ENCODE measurements at regions not wholly inside any gene's neighbourhood (a gene's known extent, or its start where the extent isn't known, plus 50 kb on each side); places are given as distances from the start of the nearest gene placed in this dataset.
A peak's percentile ranks its signal among the peaks of the same experiment; 100 is the strongest.

- ATAC-seq = no peak
- DNase-seq = no peak
- intact Hi-C loops (cut with DNase I) = no loop called here
Measured at GRCh38 chr16:54443352-54443751, 156.8 kb upstream of the IRX3 start.

- intact Hi-C loops (cut with DNase I) = no loop called here
Measured at GRCh38 chr16:54442864-54443263, 156.3 kb upstream of the IRX3 start.

GRCh38 chr16:54438469-54438868 lies 151.9 kb upstream of the IRX3 start:
- DNase-seq (no peak), ATAC-seq (no peak)
- intact Hi-C loops (cut with DNase I) = no loop called here

More at GRCh38 chr16:54442864-54443263, 156.3 kb upstream of the IRX3 start:
- DNase-seq = no peak
- no peak for ATAC-seq

GRCh38 chr16:54437921-54438320 lies 151.3 kb upstream of the IRX3 start:
- DNase-seq = no peak
- ATAC-seq = no peak
- intact Hi-C loops (cut with DNase I) = no loop called here

GRCh38 chr16:54437401-54437800 lies 150.8 kb upstream of the IRX3 start:
- no peak for DNase-seq
- intact Hi-C loops (cut with DNase I) = no loop called here
- no peak for ATAC-seq

GRCh38 chr16:54436346-54436745 lies 149.8 kb upstream of the IRX3 start:
- intact Hi-C loops (cut with DNase I) = no loop called here
- no peak for DNase-seq
- ATAC-seq = no peak

- ATAC-seq = no peak
- DNase-seq = no peak
- intact Hi-C loops (cut with DNase I) = no loop called here
Measured at GRCh38 chr16:54434859-54435258, 148.3 kb upstream of the IRX3 start.

- intact Hi-C loops (cut with DNase I) = no loop called here
- no peak for ATAC-seq
- DNase-seq = no peak
Measured at GRCh38 chr16:54432897-54433229, 146.3 kb upstream of the IRX3 start.

GRCh38 chr16:54431997-54432896 lies 145.7 kb upstream of the IRX3 start:
- DNase-seq (no peak), ATAC-seq (no peak)
- intact Hi-C loops (cut with DNase I) = no loop called here

GRCh38 chr16:54431041-54431996 lies 144.7 kb upstream of the IRX3 start:
- DNase-seq = no peak
- intact Hi-C loops (cut with DNase I) = no loop called here
- ATAC-seq = no peak

- ATAC-seq (no peak), DNase-seq (no peak)
- intact Hi-C loops (cut with DNase I) = no loop called here
Measured at GRCh38 chr16:54430491-54431030, 144.0 kb upstream of the IRX3 start.

GRCh38 chr16:54429029-54429428 lies 142.4 kb upstream of the IRX3 start:
- intact Hi-C loops (cut with DNase I) = no loop called here
- ATAC-seq (no peak), DNase-seq (no peak)

GRCh38 chr16:54426553-54426849 lies 139.9 kb upstream of the IRX3 start:
- no peak for DNase-seq
- intact Hi-C loops (cut with DNase I) = no loop called here

GRCh38 chr16:54425681-54426552 lies 139.3 kb upstream of the IRX3 start:
- intact Hi-C loops (cut with DNase I) = no loop called here
- no peak for DNase-seq
- ATAC-seq = no peak

More at GRCh38 chr16:54426553-54426849, 139.9 kb upstream of the IRX3 start:
- no peak for ATAC-seq

- intact Hi-C loops (cut with DNase I) = no loop called here
- no peak for DNase-seq
- no peak for ATAC-seq
Measured at GRCh38 chr16:54425068-54425467, 138.5 kb upstream of the IRX3 start.

- intact Hi-C loops (cut with DNase I) = no loop called here
- no peak for DNase-seq
- no peak for ATAC-seq
Measured at GRCh38 chr16:54424043-54424451, 137.5 kb upstream of the IRX3 start.

GRCh38 chr16:54422569-54422978 lies 136.0 kb upstream of the IRX3 start:
- intact Hi-C loops (cut with DNase I) = no loop called here
- ATAC-seq (peak; percentile 25 to 48), DNase-seq (no peak)

GRCh38 chr16:54422159-54422558 lies 135.6 kb upstream of the IRX3 start:
- intact Hi-C loops (cut with DNase I) = no loop called here

GRCh38 chr16:54421220-54421619 lies 134.6 kb upstream of the IRX3 start:
- ATAC-seq (no peak), DNase-seq (no peak)
- intact Hi-C loops (cut with DNase I) = no loop called here

More at GRCh38 chr16:54422159-54422558, 135.6 kb upstream of the IRX3 start:
- ATAC-seq = peak; percentile 81 to 89
- peak; percentile 63 for DNase-seq
